LNCAP (cell line): ENCODE measurements at regions not wholly inside any gene's neighbourhood (a gene's known extent, or its start where the extent isn't known, plus 50 kb on each side); places are given as distances from the start of the nearest gene placed in this dataset.

Experiments
- TF ChIP-seq, protein P1 (sequence below): fragments of 450-650 bp; IDR thresholded peaks from 2 replicates; pipeline ENCODE4 v1.5.1; 2017; ENCODE audit warnings: mild to moderate bottlenecking

- TF ChIP-seq, protein P1, sequence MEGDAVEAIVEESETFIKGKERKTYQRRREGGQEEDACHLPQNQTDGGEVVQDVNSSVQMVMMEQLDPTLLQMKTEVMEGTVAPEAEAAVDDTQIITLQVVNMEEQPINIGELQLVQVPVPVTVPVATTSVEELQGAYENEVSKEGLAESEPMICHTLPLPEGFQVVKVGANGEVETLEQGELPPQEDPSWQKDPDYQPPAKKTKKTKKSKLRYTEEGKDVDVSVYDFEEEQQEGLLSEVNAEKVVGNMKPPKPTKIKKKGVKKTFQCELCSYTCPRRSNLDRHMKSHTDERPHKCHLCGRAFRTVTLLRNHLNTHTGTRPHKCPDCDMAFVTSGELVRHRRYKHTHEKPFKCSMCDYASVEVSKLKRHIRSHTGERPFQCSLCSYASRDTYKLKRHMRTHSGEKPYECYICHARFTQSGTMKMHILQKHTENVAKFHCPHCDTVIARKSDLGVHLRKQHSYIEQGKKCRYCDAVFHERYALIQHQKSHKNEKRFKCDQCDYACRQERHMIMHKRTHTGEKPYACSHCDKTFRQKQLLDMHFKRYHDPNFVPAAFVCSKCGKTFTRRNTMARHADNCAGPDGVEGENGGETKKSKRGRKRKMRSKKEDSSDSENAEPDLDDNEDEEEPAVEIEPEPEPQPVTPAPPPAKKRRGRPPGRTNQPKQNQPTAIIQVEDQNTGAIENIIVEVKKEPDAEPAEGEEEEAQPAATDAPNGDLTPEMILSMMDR: no peak
These were observed 111.9 kb upstream of the NFE2L3 start for GRCh38 chr7:26040085-26040484.

GRCh38 chr7:26042237-26042636 lies 109.8 kb upstream of the NFE2L3 start:
- TF ChIP-seq, protein P1: no peak

DNA sequence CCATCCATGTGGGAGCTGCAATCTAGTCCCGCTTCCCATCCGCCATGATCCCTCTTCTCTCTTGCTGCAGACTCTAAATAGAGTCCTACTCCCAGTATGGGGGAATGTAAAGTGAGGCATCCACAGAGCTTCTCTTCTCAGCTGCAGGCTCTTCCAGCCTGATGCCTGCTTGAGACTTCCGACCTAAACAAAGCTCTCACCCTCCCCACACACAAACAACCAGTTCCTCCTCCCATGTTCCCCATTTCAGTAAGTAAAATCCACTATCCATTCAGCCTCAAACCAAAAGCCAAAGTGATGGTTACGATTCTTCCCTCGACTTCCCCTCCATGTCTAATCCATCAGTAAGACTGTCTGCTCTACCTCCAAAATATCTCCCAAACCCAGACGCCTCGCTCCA lies 108.2 kb upstream of the NFE2L3 start:
- TF ChIP-seq, protein P1: no peak

DNA sequence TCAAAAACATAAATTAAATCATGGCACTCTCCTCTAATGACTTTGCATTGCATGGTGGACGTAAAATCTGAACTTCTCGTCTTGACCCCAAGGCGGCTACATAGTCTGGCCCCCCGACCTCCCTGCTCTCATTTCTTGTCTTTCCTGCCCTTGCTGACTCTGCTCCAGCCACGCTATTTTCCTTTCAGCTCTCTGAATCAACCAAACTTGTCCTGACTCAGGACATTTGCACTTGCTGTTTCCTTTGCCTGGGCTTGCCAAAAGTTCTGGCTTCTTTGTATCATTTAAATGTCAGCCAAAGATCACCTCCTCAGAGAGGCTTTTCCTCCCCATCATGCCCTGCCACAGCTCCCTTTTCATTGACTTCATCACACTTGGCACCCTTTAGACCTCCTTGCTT lies 107.7 kb upstream of the NFE2L3 start:
- TF ChIP-seq, protein P1: no peak

DNA sequence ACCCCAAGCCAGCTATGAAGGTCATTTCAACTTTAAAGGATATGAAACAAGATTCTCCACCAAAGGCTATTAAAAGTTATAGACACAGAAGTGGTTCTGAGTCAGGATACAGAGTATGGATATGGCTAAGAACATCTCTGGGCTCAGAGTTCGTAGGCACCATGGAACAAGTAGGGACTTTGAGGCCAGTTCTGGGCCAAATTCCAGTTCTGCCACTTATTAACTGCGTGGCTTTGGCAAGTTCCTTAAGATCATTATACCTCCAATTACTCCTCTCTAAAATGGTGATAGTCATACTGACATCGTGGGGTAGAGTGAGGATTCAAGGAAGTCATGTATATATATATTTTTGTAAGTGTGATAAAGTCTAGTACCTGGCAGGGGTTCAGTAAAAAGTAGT lies 105.8 kb upstream of the NFE2L3 start:
- TF ChIP-seq, protein P1: no peak

- TF ChIP-seq, protein P1: no peak
These were observed 105.1 kb upstream of the NFE2L3 start for GRCh38 chr7:26046878-26047277.

DNA sequence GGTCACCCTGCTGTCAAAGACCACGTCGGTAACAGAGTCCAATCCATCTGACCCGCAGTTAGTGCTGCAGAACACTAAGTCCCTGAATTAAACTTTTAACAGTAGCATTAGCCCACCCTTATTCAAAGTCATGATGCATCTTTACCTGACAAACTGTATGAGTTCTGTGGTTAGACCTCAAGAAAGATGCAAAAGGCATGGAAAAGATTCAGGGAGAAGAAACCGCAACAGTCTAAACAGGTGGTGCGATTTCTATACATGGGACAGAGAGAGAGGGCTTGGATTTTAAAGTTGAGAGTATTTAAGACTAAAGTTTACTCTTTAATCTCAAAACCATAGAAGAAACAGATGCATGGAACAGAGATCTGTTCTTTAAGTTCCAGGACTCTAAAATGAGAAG lies 103.3 kb upstream of the NFE2L3 start:
- TF ChIP-seq, protein P1: no peak

- TF ChIP-seq, protein P1: no peak
These were observed 102.9 kb upstream of the NFE2L3 start for GRCh38 chr7:26049081-26049480.
